ENCODE measurements at regions not wholly inside any gene's neighbourhood (a gene's known extent, or its start where the extent isn't known, plus 50 kb on each side); places are given as distances from the start of the nearest gene placed in this dataset.

DNA sequence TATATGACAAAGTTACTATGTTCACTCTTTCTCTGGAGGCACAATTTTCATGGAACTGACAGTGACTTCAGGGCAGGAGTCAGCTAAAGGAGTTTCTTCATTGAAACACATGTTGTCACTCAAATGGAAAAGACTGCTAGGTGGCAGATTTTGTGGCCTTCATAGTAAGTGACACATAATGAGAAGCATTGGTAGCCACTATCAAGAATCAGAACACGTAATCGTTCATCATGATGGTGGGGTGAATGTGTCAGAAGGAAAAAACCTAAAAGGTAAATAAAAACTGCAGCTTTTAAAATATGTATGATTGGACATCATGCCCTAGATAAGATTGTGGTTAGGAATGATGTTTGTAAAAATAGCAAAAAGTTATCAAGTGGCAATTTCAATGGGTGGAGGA lies 1491.0 kb downstream of the SI start:
- no peak for TF ChIP-seq EP300 (IDR thresholded peaks at IDR 0.05)
- TF ChIP-seq POLR2A (IDR thresholded peaks at IDR 0.05): no peak
- TF ChIP-seq, protein P1, sequence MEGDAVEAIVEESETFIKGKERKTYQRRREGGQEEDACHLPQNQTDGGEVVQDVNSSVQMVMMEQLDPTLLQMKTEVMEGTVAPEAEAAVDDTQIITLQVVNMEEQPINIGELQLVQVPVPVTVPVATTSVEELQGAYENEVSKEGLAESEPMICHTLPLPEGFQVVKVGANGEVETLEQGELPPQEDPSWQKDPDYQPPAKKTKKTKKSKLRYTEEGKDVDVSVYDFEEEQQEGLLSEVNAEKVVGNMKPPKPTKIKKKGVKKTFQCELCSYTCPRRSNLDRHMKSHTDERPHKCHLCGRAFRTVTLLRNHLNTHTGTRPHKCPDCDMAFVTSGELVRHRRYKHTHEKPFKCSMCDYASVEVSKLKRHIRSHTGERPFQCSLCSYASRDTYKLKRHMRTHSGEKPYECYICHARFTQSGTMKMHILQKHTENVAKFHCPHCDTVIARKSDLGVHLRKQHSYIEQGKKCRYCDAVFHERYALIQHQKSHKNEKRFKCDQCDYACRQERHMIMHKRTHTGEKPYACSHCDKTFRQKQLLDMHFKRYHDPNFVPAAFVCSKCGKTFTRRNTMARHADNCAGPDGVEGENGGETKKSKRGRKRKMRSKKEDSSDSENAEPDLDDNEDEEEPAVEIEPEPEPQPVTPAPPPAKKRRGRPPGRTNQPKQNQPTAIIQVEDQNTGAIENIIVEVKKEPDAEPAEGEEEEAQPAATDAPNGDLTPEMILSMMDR (IDR thresholded peaks at IDR 0.05): no peak
- TF ChIP-seq POLR2AphosphoS5 (IDR thresholded peaks at IDR 0.05): no peak

All from gastroesophageal sphincter (tissue), 3 donors.